ENCODE measurements at regions not wholly inside any gene's neighbourhood (a gene's known extent, or its start where the extent isn't known, plus 50 kb on each side); places are given as distances from the start of the nearest gene placed in this dataset.

DNA sequence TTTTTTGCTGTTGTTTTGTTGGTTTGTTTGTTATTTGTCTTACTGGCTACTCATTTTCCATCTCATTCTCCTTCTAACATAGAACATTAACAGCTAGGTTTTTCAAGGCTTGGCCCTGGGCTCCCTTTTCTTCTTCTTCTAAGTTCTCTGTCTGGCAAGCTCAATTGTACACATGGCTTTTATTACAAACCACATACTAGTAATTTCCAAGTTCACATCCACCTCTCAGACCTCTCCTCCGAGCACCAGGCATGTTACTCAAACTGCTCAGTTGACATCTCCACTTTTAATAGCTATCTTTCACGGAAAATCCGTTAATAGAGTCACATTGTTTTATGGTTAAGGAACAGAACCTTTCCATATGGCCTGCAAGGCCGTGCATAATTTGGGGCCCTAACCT is 736.9 kb upstream of the ADAMTS5 start:
- no peak overlapping the region for H3K4me3 ChIP-seq (ENCODE audit: low read length)
- DNase-seq (ENCODE audit: low read depth) = no peak
- TF ChIP-seq, protein P1, sequence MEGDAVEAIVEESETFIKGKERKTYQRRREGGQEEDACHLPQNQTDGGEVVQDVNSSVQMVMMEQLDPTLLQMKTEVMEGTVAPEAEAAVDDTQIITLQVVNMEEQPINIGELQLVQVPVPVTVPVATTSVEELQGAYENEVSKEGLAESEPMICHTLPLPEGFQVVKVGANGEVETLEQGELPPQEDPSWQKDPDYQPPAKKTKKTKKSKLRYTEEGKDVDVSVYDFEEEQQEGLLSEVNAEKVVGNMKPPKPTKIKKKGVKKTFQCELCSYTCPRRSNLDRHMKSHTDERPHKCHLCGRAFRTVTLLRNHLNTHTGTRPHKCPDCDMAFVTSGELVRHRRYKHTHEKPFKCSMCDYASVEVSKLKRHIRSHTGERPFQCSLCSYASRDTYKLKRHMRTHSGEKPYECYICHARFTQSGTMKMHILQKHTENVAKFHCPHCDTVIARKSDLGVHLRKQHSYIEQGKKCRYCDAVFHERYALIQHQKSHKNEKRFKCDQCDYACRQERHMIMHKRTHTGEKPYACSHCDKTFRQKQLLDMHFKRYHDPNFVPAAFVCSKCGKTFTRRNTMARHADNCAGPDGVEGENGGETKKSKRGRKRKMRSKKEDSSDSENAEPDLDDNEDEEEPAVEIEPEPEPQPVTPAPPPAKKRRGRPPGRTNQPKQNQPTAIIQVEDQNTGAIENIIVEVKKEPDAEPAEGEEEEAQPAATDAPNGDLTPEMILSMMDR (IDR thresholded peaks at IDR 0.05; ENCODE audit: insufficient read depth, low read depth, low read length, missing control alignments) = no peak

DNA sequence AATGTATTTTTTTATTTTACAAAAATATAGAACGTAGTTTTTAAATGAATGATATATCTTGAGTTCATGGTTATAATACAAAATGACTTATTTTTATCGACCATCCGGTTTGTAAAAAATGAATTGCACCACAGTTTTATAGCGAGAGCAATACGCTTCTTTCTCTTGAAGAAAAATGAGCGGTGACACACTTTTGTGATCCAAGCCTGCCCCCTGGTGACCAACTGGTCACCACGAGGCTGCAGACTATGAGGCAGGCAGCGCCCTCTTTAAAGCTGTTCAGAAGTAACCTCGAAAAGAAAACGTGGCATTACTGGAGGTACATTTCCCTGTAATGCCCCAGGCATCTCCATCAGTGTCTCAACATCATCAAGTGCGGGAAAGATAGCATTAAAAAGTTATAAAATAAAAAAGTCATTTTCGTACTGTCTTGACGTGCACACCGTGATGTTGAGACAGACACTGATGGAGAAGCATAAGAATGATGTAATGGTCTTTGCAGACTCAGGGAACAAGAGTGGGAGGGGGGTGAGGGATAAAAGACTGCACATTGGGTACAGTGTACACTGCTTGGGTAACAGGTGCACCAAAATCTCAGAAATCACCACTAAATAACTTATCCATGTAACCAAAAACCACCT is 734.2 kb upstream of the ADAMTS5 start:
- DNase-seq (ENCODE audit: low read depth) = peak; percentile 85
- TF ChIP-seq, protein P1 (IDR thresholded peaks at IDR 0.05; ENCODE audit: insufficient read depth, low read depth, low read length, missing control alignments) = peak; percentile 86
- no peak overlapping the region for H3K4me3 ChIP-seq (ENCODE audit: low read length)

DNA sequence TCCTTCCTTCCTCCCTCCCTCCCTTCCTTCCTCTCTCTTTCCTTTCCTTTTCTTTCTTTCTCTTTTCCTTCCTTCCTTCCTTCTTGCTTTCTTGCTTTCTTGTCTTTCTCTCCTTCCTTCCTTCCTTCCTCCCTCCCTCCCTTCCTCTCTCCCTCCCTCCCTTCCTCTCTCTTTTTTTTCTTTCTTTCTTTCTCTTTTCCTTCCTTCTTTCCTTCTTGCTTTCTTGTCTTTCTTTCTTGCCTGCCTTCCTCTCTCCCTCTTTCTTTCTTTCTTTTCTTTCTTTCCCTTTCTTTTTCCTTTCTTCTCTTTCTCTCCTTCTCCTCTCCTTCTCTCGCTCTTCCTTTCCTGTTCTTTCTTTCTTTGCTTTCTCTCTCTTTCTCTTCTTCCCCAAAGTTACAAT is 728.4 kb upstream of the ADAMTS5 start:
- H3K4me3 ChIP-seq (ENCODE audit: low read length) = no peak overlapping the region
- TF ChIP-seq, protein P1 (IDR thresholded peaks at IDR 0.05; ENCODE audit: insufficient read depth, low read depth, low read length, missing control alignments) = no peak
- no peak for DNase-seq (ENCODE audit: low read depth)

DNA sequence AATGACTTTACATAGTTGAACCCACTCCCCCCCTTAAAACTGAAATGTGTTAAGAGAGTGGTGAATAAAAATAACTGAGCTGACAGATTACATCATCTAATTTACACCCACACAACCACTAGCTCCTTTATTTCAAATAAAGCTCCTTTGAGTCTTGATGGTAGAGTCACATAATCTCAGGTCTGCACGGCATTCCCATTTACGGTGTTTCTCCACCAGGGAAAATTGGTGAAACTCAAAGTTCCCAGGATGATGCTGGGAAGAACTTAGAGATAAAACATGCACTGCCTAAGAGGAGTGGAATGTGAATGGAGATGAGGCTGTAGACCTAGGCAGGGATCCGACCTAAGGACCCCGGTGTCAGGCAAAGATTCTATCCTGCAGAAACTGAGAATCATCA is 727.8 kb upstream of the ADAMTS5 start:
- H3K4me3 ChIP-seq (ENCODE audit: low read length) = no peak overlapping the region
- TF ChIP-seq, protein P1 (IDR thresholded peaks at IDR 0.05; ENCODE audit: insufficient read depth, low read depth, low read length, missing control alignments) = no peak
- peak; percentile 26 for DNase-seq (ENCODE audit: low read depth)

DNA sequence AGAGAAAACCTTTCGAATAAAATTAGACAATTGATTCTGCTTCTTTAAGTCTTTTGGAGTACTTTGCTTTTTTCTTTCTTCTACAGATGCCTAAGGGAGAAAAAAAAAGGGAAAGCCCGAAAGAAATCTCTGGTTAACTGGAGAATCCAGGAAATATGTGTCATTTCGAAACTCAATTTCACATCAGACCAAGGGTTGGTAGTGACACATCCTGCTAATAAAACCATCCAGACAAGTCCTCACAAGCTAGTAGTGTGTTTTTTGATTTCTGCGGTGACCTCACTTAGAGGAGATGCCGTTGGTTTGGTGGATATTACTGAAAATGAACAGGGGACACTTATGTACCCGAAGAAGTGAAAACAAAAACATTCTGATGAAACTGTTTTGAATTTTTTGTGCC is 726.5 kb upstream of the ADAMTS5 start:
- DNase-seq (ENCODE audit: low read depth) = peak; percentile 97
- TF ChIP-seq, protein P1 (IDR thresholded peaks at IDR 0.05; ENCODE audit: insufficient read depth, low read depth, low read length, missing control alignments) = no peak

DNA sequence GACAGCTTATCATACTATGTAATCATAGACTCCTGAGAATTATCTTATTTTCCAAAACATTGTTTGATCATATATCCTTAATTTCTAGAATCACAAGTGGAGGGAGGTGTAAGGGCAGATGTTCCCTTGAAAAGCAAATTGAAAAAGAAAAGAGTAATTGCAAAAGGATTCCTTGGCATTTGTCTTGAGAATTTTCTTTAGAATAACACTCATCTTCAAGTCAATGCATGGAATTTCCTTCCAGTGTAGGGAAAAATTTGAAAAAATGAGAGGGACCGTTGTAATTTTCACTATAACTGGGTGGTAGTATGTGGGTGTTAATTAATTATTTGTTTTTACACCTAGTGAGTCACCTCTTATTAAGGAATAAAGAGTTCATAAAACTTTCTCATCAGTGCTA is 724.6 kb upstream of the ADAMTS5 start:
- no peak overlapping the region for H3K4me3 ChIP-seq (ENCODE audit: low read length)
- TF ChIP-seq, protein P1 (IDR thresholded peaks at IDR 0.05; ENCODE audit: insufficient read depth, low read depth, low read length, missing control alignments) = no peak
- DNase-seq (ENCODE audit: low read depth) = no peak

More for the DNA sequence above, 726.5 kb upstream of the ADAMTS5 start:
- no peak overlapping the region for H3K4me3 ChIP-seq (ENCODE audit: low read length)

DNA sequence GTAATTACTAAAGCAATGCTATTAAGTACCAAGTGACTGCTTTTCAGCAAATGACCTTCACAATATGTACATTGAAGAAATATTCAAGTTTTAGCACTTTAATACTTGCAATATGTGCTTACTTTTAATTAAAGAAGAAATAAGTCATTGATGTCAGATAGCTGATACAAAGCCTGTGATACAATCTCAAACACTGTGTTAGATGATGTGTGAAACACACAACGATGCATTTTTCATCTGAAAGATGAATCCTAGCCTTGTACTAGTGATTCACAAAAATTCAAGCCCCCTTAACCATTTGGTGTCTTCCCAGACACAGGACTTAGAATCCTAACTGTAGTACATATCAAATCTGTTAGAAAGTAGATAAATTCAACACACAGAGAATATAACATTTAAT is 724.1 kb upstream of the ADAMTS5 start:
- no peak overlapping the region for H3K4me3 ChIP-seq (ENCODE audit: low read length)
- TF ChIP-seq, protein P1 (IDR thresholded peaks at IDR 0.05; ENCODE audit: insufficient read depth, low read depth, low read length, missing control alignments) = no peak
- DNase-seq (ENCODE audit: low read depth) = no peak
